DOHH2 (cell line): ENCODE measurements at regions not wholly inside any gene's neighbourhood (a gene's known extent, or its start where the extent isn't known, plus 50 kb on each side); places are given as distances from the start of the nearest gene placed in this dataset.

Experiments
- EZH2phosphoT487 ChIP-seq: fragments of 200-600 bp; sonication (generic); IDR thresholded peaks from 2 replicates; pipeline ENCODE4 v1.6.1; 2017; ENCODE audit warnings: borderline replicate concordance, mild to moderate bottlenecking, antibody characterized with exemption, low read length, moderate library complexity, mixed read lengths
- TF ChIP-seq, protein P1 (sequence below): fragments of 200-600 bp; sonication (generic); IDR thresholded peaks from one replicate; pipeline ENCODE4 v1.5.1; 2014; ENCODE audit warnings: antibody characterized with exemption, mild to moderate bottlenecking, low read depth, low read length; ENCODE audit not compliant: poor library complexity, severe bottlenecking

- TF ChIP-seq, protein P1, sequence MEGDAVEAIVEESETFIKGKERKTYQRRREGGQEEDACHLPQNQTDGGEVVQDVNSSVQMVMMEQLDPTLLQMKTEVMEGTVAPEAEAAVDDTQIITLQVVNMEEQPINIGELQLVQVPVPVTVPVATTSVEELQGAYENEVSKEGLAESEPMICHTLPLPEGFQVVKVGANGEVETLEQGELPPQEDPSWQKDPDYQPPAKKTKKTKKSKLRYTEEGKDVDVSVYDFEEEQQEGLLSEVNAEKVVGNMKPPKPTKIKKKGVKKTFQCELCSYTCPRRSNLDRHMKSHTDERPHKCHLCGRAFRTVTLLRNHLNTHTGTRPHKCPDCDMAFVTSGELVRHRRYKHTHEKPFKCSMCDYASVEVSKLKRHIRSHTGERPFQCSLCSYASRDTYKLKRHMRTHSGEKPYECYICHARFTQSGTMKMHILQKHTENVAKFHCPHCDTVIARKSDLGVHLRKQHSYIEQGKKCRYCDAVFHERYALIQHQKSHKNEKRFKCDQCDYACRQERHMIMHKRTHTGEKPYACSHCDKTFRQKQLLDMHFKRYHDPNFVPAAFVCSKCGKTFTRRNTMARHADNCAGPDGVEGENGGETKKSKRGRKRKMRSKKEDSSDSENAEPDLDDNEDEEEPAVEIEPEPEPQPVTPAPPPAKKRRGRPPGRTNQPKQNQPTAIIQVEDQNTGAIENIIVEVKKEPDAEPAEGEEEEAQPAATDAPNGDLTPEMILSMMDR = no peak
- no peak for TF ChIP-seq EZH2phosphoT487
These were observed 411.7 kb downstream of the DMRT2 start for GRCh38 chr9:1461812-1462211.
